ENCODE measurements at regions not wholly inside any gene's neighbourhood (a gene's known extent, or its start where the extent isn't known, plus 50 kb on each side); places are given as distances from the start of the nearest gene placed in this dataset.

- Mint-ChIP-seq H3K9me3 (peaks cover 2 to 8% (median 4%) of the 10 kb centered on the region in 7 donors), H3K4me1 (no peaks in the 10 kb centered on the region), H3K27ac (no peak overlapping the region), H3K27me3 (ENCODE audit: low read depth in 3 of 3) (peaks cover 0 to 3% (median 0%) of the 10 kb centered on the region in 3 donors), H3K4me3 (no peak overlapping the region), H3K36me3 (no peaks in the 10 kb centered on the region)
- intact Hi-C loops (cut with micrococcal nuclease) = no loop called here
- Histone ChIP-seq H3K79me2 (ENCODE audit: insufficient read depth, low read length) (no peaks in the 10 kb centered on the region), H3K27ac (ENCODE audit: low read depth in 1 of 2, low read length in 2 of 2) (no peak overlapping the region), H3K27me3 (ENCODE audit: control insufficient read depth in 2 of 2, insufficient read depth in 2 of 2, low read length in 2 of 2) (no peaks in the 10 kb centered on the region), H4K20me1 (ENCODE audit: insufficient read depth, low read length) (no peaks in the 10 kb centered on the region), H3K9me3 (replicated peaks in 1 of 2; ENCODE audit: control insufficient read depth in 1 of 2, insufficient read depth in 1 of 2, low read length in 2 of 2) (no peaks in the 10 kb centered on the region), H3K4me2 (replicated peaks; ENCODE audit: extremely low read depth, low read length, poor library complexity, severe bottlenecking) (no peak overlapping the region), H3K4me3 (replicated peaks in 1 of 3; ENCODE audit: low read depth in 2 of 3, low read length in 3 of 3) (no peak overlapping the region), H3K4me1 (ENCODE audit: control insufficient read depth in 1 of 2, insufficient read depth in 2 of 2, low read length in 2 of 2) (no peaks in the 10 kb centered on the region), H3K9ac (ENCODE audit: insufficient read depth, low read length, poor library complexity, severe bottlenecking) (no peak overlapping the region), H2AFZ (ENCODE audit: insufficient read depth, low read depth, low read length, poor library complexity, severe bottlenecking) (no peak overlapping the region), H3K36me3 (replicated peaks in 1 of 2; ENCODE audit: control insufficient read depth in 1 of 2, insufficient read depth in 2 of 2, low read length in 2 of 2) (no peaks in the 10 kb centered on the region)
- DNase-seq = no peak
- TF ChIP-seq CTCF (IDR thresholded peaks at IDR 0.05) = no peak
- WGBS (ENCODE audit: insufficient coverage) = no CpG with 5 or more reads among the region's 2 CpGs
These were observed 664.1 kb upstream of the CAMK1G start for GRCh38 chr1:208919371-208919770.

GRCh38 chr1:208921259-208921658, 662.3 kb upstream of the CAMK1G start:
- intact Hi-C loops (cut with micrococcal nuclease) = no loop called here
- Histone ChIP-seq H3K79me2 (ENCODE audit: insufficient read depth, low read length) (no peaks in the 10 kb centered on the region), H3K27ac (ENCODE audit: low read depth in 1 of 2, low read length in 2 of 2) (no peak overlapping the region), H3K9me3 (replicated peaks in 1 of 2; ENCODE audit: control insufficient read depth in 1 of 2, insufficient read depth in 1 of 2, low read length in 2 of 2) (no peaks in the 10 kb centered on the region), H3K4me1 (ENCODE audit: control insufficient read depth in 1 of 2, insufficient read depth in 2 of 2, low read length in 2 of 2) (no peaks in the 10 kb centered on the region), H4K20me1 (ENCODE audit: insufficient read depth, low read length) (no peaks in the 10 kb centered on the region), H3K27me3 (ENCODE audit: control insufficient read depth in 2 of 2, insufficient read depth in 2 of 2, low read length in 2 of 2) (no peaks in the 10 kb centered on the region), H2AFZ (ENCODE audit: insufficient read depth, low read depth, low read length, poor library complexity, severe bottlenecking) (no peak overlapping the region), H3K4me2 (replicated peaks; ENCODE audit: extremely low read depth, low read length, poor library complexity, severe bottlenecking) (no peak overlapping the region), H3K9ac (ENCODE audit: insufficient read depth, low read length, poor library complexity, severe bottlenecking) (no peak overlapping the region), H3K36me3 (replicated peaks in 1 of 2; ENCODE audit: control insufficient read depth in 1 of 2, insufficient read depth in 2 of 2, low read length in 2 of 2) (no peaks in the 10 kb centered on the region), H3K4me3 (replicated peaks in 1 of 3; ENCODE audit: low read depth in 2 of 3, low read length in 3 of 3) (no peak overlapping the region)
- no peaks in the 10 kb centered on the region for H3K4me1 Mint-ChIP-seq
- TF ChIP-seq CTCF (IDR thresholded peaks at IDR 0.05) = no peak
- peaks cover 2 to 8% (median 4%) of the 10 kb centered on the region in 7 donors for H3K9me3 Mint-ChIP-seq
- DNase-seq = no peak
- no peaks in the 10 kb centered on the region for H3K36me3 Mint-ChIP-seq
- H3K27me3 Mint-ChIP-seq (ENCODE audit: low read depth in 3 of 3) = peaks cover 1 to 3% (median 2%) of the 10 kb centered on the region in 3 donors
- no peak overlapping the region for H3K27ac Mint-ChIP-seq
- no peak overlapping the region for H3K4me3 Mint-ChIP-seq
- WGBS (ENCODE audit: insufficient coverage) = no CpG with 5 or more reads among the region's 1 CpG
